ENCODE measurements at regions not wholly inside any gene's neighbourhood (a gene's known extent, or its start where the extent isn't known, plus 50 kb on each side); places are given as distances from the start of the nearest gene placed in this dataset.
"Not testable (repeated sequence)": the region's sequence is repeated elsewhere in the genome, so short reads cannot be mapped to it uniquely, and the experiment has no call there.

DNA sequence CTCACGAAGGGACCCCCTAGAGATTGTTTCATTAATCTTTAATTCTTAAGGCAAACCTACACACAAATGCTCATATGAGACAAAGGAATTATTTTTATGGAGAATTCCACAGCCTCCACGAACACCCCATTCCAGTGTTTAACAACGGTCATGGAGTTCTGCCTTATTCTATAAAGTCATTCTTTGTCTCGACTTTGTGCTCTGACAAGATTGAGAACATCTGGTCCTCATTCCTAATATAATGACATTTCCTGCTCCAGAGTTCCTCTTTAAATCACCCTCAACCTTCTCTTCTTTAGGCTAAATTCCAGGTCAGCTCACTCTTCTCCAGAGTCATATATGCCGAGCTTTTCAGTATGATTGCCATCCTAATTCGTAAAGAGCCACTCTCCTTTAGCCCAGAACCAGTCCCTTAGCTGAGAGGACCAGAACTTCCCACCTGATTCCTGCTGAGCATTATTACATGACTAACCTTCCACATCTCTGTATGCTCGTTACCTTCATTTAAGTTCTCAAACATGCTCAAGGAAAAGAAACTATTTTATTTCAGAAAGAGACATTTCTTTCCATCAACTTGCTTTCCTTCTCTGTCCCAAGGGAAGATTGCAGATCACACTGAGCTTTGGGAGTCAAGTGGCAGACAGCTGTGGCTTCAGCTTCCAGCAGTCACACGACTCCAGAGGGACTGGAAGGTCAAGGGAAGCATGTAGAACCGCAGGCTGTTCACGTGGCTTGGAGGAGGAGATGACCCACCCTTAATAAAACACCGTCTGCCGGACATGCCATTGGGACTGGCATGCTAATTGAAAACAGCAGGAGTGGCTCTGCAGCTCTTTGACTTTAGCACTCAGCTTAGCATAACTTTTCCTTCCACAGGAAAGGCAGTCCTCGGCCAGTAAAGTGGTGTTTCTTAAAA lies 467.1 kb upstream of the HSF2 start:
- no peak for DNase-seq (ENCODE audit: low read depth)

DNA sequence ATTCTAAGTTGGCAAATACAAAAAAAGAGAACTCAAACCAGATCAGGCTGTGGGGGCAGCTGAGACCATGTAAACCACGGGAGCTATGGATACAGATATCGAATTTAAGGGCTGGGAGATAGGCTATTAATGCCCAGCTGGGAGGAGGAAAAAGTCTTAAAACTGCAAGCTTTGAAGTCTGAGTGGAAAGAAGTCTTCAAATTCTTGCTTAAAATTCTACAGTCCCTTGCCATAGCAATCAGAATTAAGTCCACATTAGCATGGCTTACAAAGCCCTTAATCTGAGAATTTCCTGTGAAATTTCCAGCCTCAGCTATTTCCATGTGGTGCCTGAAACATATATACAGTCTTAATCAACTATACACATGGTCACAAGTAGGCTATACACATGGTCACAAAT lies 465.0 kb upstream of the HSF2 start:
- DNase-seq (ENCODE audit: low read depth), result no peak

DNA sequence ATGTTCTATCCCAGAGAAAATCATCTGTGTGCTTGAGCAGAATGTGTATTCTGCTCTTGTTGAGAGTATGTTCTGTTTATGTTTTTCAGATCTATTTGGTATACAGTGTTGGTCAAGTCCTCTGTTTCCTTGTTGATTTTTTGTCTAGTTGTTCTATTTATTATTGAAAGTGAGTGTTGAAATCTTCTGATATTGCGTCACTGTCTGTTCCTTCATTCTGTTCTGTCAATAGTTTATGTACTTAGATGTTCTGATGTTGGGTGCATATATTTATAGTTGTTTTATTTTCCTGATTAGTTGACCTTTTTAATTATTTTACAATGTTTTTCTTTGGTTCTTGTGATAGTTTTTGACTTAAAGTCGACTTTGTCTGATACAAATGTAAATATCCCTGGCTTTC lies 458.7 kb upstream of the HSF2 start:
- no peak for DNase-seq (ENCODE audit: low read depth)

DNA sequence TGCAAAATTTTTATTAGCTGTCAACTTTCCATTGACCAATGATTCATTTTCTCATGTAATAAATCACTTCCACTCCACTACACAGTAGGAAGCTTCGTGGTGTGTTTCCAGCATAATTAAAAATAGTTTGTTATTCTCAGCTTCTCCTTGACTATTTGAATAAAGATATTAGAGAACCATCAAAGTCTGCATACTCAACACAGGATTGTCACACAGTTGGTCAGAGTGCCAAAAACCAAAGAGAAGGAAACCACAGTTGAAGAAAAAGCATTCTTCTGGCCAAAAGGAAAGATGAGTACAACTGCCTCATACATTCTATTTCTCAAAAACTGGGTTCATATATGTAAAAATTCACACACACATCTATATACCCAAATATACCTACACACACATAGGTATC lies 455.1 kb upstream of the HSF2 start:
- DNase-seq (ENCODE audit: low read depth), result no peak

DNA sequence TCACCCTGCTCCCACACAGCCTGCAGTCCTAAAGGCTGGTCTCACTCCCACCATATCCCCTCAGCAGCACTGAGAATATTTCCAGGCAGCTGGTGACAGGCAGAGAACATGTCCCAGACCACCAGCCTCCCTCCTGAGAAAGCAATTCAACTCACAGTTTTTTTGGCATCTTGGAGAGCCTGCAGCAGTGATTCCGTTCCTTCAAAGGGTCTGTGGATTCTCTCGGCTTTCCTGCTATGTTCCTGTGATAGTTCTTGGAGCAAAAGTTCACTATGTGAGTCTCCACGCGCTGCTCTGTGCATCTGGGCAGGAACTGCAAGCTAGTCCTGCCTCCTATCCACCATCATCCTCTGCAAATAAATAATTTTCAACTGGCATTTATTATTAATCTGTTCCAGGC lies 448.3 kb upstream of the HSF2 start:
- no peak for DNase-seq (ENCODE audit: low read depth)

DNA sequence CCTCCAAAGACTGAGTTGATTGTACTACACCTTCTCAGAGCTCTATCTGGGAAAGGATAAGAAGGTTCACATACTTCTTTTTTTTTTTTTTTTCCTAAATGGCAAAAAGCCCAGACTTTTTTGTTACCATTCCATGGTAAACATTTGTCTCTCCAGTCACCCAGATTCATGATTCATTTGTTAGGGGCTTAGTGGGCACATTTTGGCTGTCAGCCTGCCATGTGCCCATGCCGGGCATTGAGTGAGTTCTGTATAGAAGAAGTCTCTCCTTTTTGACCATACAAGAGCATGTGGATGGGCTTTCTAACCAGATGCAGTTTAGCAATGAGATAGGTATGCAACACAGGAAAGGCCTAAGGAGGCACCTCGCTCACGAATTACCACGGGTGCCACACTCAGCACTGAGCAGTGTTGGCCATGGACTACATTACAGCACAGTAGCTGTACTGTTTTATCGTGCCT lies 447.5 kb upstream of the HSF2 start:
- no peak for DNase-seq (ENCODE audit: low read depth)

DNA sequence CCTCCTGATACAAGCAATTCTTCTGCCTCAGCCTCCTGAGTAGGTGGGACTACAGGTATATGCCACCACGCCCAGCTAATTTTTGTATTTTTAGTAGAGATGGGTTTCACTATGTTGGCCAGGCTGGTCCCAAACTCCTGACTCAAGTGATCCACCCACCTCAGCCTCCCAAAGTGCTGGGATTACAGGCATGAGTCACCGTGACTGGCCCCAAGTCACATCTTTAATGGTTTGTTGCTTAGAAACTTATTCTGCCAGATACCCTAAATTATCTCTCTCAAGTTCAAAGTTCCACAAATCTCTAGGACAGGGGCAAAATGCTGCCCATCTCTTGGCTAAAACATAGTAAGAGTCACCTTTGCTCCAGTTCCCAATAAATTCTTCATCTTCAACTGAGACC lies 444.1 kb upstream of the HSF2 start:
- not testable (repeated sequence) for DNase-seq (ENCODE audit: low read depth)

DNA sequence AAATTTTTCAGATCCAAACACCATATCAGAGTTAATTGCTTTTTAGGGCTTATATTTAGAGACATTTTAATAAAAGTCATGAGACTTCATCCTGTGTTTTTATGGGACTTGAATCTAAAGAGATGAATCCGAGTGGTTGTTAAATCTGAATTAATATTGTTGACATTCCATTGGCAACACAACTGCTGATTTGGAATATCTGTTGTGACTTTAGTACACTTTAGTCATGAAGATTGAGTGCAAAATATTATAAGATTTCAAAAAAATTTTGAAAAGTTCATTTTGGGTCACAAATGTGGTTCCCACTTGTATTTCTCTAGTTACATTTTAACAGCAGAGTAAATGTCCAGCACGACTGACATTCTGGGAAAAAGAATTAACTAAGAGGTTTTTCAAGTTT lies 442.7 kb upstream of the HSF2 start:
- no peak for DNase-seq (ENCODE audit: low read depth)

DNA sequence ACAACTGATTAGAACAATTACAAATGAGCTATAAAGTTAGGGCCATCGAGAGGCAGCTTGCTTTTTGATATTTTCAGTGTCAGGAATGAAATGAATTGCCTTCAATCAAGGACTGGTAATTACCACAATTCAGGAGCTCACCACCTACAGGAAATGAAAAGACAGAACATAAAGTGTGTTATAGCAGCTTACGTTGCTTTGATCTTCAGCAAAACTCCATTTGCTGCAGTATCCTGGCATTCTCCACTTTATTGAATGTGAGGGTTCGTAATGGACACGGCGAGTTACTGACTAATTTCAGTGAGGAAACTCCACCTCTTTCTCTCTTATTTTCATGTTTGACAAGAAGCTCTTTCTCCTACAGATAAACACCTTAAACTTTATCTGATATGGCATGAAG lies 440.0 kb upstream of the HSF2 start:
- no peak for DNase-seq (ENCODE audit: low read depth)

DNA sequence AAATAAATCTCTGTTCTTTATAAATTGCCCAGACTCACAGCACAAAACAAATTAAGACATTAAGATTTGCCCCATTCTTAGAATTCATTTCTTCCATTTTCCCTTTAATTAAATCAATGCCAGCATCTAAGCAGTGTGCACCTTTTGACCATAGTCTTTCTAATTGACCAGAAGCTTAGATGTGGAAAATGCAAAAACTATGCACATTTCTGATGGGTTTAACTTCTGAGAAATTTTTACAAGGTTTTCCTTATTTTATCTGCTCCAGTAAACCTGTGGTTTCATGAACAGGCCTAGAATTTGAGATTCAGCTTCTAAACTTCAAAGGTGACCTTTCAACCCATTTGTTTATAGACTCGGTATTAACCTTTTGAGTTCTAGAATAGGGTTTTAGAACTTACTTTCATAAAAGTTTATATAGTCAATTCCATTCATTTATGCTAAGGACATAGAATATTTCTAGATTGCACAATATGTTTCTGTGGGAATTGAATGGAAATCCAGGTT lies 437.8 kb upstream of the HSF2 start:
- DNase-seq (ENCODE audit: low read depth), result no peak

DNA sequence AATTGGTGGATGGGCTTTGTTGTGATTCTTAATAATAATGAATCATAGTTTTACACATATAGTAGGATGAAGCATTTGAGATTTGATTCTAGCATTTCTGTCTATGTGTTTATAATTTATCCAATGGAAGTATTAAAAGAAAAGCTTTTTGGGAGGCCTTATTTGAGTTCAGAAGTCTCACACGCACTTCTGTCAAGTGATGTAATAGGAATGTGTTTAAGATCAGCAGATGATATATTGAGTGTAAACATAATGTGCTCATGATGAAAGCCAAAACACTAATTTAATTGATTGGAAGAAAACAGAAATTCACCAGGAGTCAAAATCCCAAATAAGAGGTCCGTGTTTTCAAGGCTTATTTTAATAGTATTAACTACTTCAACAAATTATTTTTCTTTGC lies 435.6 kb upstream of the HSF2 start:
- no peak for DNase-seq (ENCODE audit: low read depth)

DNA sequence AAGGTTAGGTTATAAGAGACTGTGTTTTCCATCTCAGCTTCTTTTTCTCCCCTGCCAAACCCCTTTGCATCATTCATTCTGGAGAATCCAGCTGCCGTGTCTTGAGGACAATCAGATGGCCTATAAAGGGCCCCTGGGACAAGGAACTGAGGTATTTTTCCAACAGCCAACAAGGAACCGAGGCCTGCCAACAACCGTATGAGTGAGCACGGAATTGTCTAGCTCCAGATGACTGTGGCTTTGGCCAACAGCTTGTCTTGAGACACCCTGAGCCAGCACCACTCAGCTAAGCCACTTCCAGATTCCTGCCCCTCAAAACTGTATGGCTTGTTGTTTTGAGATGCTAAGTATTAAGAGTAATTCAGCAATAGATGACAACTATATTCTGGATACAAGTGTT lies 433.7 kb upstream of the HSF2 start:
- no peak for DNase-seq (ENCODE audit: low read depth)

DNA sequence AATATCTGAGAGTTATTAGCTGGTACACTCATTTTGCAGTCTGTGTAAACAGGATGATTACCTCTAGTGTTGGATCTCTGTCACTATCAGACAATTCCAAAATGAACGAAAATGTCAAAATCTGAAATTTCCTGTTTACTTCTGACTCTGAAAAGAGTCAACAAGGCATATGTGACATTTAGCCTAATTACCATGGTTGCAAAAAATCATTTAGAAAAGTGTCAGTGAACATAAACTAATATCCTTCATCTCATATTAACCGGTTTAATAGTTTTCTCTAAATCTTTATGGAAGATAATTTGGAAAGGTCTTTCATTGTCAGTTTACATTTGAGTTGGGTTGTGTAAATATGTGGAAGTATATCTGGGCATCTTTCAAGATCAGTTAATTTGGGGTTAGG lies 431.8 kb upstream of the HSF2 start:
- DNase-seq (ENCODE audit: low read depth), result no peak

DNA sequence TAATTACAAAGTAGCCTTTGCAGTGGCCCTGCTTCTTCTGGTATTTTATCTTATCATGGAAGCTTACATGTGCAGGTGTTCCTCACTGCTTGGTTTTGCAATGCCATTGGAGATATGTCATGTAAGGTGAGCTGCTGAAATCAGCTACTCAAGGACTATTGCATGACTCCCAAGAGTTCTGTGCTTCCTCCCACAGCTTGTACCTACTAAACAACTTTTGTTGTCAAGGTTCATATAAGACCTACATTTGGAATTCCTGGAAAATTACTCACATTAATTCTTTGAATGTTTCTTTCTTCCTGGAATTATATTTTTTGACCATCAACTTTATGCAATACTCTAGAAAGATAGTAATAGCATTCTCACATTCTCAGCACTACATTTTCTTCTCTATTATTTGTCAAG lies 427.5 kb upstream of the HSF2 start:
- no peak for DNase-seq (ENCODE audit: low read depth)

DNA sequence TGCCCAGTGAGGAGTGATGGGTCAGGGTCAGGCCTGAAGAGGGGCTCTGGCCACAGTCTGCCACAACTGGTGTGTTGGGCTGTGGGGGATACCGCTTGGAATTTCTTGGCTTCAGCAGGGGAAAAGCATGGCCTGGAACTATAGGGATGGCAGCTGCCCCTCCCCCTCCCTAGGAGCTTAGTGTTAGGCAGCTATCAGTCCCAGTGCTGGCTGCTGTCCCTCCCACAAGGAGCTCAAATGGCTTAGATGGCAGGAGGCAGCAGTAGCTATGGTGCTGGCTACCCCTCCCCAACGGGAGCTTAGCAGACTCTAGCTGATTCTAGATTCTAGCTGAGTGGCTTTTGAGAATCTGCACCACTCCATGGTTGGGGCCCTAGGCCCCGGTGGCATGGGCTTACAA lies 414.5 kb upstream of the HSF2 start:
- DNase-seq (ENCODE audit: low read depth), result no peak

DNA sequence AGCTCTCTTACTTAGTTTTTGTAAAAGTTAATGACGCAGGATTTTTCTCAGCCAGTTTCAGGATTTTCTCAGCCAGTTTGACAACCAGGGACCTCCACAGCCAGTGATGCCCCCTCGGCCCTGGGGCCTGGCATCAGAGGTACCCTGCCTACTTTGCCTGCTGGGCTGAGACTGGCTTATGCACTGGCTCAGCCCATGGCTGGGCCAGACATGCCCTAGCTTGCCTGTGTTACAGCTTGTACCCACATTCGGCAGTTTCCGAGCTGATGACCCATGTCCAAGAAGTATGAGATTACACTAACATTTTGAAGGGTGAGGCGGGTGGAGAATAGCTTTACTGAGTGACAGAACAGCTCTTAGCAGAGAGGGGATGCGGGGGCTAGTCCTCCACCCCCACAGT lies 406.1 kb upstream of the HSF2 start:
- DNase-seq (ENCODE audit: low read depth), result no peak

DNA sequence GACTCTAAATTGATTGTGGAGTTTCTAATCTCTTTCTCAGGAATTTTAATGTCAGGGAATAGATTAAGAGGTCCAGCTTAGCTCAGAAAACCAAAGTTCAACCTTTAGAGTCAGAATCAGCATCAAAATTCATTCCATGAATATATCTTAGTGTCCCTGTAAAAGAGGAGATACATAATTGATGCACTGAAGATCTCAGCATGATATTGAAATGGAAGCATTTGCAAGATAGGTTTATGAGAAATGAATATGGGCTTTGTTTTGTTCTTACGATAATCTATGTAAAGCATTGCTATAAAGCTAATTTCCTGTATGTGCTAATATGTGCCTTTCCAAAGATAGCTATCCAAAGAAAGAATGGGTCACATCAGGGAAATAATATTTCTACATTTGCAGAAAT lies 404.5 kb upstream of the HSF2 start:
- no peak for DNase-seq (ENCODE audit: low read depth)

DNA sequence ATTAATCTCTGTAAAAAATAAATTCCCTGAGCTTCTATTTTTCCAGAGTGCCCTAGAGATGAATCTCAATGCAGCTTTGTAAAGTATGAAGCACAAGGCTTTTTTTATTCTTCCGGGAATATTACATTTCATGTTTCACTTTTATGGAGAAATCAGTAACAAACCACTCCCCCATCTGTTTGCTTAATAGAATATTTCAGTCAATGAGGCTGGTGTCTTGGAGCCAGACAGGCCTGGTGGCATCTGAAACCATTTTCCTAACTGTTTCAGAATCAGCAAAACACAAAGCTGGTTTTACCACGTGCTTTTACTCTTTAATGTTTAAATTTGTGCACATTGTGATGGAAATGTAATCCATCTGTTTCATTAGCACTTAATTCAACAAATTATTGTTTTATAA lies 400.8 kb upstream of the HSF2 start:
- DNase-seq (ENCODE audit: low read depth), result no peak

DNA sequence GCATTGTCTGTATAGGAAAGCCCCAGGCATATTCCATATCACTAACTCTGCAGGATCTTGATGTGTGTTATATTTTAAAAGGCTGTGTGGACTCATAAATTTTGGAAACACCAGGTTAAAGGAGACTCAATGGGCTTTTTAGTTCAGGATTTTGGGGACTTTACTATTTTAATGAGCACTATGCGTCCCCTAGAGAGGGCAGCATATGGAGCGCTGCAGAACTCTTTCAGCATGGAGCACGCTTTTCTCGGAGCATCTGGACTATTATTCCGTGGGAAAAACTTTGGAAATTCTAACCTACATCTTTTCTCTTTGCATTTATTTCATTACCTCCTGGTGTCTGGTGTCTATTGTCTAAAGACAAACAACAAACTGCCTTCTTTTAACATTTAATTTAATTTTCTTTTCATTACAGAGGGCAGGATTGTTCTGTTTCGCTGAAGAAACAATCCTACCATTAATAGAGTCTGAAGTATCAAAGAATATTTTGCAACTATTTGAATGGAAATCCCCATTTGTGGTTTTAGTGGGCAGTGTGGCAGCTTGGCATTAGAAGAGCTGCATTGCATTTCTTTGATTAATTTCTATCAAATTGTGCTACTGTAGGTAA lies 399.9 kb upstream of the HSF2 start:
- no peak for DNase-seq (ENCODE audit: low read depth)

DNA sequence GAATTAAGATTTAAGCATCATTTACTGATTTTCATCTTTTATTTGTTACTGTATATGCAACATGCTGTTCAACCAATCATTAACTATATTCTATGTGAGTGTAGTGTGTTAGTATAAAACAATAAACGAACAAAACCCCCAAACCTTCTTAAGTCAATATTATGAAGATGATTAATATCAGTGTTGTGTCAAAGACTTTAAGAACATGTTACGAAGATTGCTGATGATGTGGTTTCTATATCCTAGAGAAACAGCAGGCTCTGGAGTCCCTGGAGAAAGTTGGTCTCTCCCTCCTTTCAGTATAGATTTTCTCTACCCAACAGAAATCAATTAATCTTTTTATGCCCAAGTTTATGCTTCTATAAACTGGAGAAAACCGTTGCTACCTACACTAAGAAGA lies 393.8 kb upstream of the HSF2 start:
- DNase-seq (ENCODE audit: low read depth), result no peak

DNA sequence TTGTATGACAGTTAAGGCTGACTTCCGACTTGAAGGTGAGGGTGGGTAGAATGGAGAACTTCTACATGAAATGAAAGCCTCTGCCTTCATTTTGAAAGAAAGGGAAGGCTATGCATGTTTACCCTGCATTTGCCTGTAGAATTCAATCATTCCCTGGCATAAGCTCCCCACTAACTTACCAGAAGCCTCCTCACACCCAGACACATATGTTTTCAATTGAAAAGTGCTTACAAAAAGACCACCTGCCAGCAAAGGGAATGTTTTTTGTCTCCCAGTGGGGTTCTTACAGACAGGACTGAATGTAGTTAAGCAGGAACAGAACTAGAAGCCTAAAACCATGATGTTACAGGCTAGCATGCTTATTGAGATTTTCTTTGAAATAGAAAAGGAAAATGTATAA lies 392.1 kb upstream of the HSF2 start:
- no peak for DNase-seq (ENCODE audit: low read depth)

DNA sequence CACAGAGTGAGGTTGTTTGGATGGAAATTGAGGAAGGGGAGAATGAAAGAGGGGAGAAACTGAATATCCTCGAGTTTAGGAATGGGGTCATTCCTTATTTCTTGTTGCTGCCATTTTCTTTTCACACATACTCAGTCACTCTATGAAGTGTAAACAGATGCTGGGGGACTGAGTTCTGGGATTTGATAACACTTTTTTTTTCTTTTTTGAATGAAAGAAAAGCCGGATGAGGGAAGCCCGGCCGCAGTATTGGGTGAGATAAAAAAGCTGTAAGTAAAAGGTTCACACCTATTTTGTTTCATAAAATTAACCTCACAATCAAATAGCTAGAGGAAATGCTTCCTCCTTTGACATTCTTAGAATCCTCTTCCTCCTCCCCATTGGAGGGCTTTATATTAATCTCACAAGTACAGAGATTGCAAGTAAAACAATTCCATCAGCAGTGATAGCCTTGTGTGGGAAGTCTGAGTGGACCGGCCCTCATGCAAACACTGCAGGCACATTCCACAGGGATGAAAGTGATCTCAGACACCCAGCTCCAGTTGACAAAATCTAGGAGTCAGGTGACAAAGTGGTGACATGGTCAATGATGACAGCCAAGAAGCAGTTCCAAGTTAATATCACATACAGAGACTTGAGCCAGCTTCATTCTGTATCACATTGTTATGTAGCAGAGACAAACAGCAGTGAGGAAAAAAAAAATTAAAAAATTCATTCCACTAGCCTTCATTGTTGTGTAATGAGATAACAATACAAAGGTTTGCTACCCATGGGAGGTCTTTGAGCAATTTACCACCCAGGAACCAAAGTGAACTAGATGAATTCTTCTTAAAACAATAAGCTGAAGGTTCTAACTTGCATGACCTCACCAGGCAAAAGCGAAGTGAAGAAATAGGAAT lies 391.1 kb upstream of the HSF2 start:
- no peak for DNase-seq (ENCODE audit: low read depth)

DNA sequence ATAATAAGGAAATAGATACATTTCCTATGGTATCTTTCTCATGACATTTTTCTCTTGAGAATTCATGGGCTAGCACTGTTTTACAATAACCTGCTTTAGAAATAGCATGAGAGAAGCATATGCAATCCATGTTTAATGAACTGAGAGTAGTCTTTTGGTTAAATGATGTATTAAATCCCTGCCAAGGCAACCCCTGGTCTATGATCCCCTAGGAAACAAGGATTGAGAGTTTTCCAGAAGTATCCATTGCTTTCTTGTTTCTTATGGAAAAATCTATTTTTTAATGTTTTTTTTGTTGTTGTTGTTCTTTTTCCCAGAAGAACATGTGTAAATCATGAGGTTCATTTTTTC lies 390.5 kb upstream of the HSF2 start:
- no peak for DNase-seq (ENCODE audit: low read depth)
